ENCODE measurements at regions not wholly inside any gene's neighbourhood (a gene's known extent, or its start where the extent isn't known, plus 50 kb on each side); places are given as distances from the start of the nearest gene placed in this dataset.

GRCh38 chr18:79624356-79625170 is 55.0 kb upstream of the CTDP1 start:
- Histone ChIP-seq H3K4me1 (peaks cover 0 to 8% (median 0%) of the 10 kb centered on the region in 4 donors), H3K27me3 (peaks cover 0 to 56% (median 12%) of the 10 kb centered on the region in 3 donors), H3K4me3 (no peak overlapping the region), H3K36me3 (no peaks in the 10 kb centered on the region), H3K9me3 (peaks cover 0 to 3% (median 0%) of the 10 kb centered on the region in 4 donors), H3K27ac (no peak overlapping the region)
- no peak for DNase-seq
- TF ChIP-seq POLR2AphosphoS5 (IDR thresholded peaks at IDR 0.05) = no peak
- no peak for TF ChIP-seq CTCF (IDR thresholded peaks at IDR 0.05)
- TF ChIP-seq POLR2A (IDR thresholded peaks at IDR 0.05) = no peak
- TF ChIP-seq EP300 (IDR thresholded peaks at IDR 0.05) = no peak
- intact Hi-C loops (cut with DNase I; ENCODE audit: low total_unique reads) = no loop called here
- WGBS, 5 donors = 71 to 82% (median 81%) methylated on average over 7 to 8 of the region's 8 CpGs

GRCh38 chr18:79625195-79625923 is 54.2 kb upstream of the CTDP1 start:
- 35 to 51% (median 44%) methylated on average over 17 of the region's 17 CpGs for WGBS, 5 donors
- H3K4me1 ChIP-seq = peaks cover 0 to 8% (median 0%) of the 10 kb centered on the region in 4 donors
- no peaks in the 10 kb centered on the region for H3K9me3 ChIP-seq
- DNase-seq = peak in 1 of 2 donors; percentile 57
- H3K27ac ChIP-seq = no peak overlapping the region
- TF ChIP-seq EP300 (IDR thresholded peaks at IDR 0.05) (no peak), POLR2A (IDR thresholded peaks at IDR 0.05) (no peak), POLR2AphosphoS5 (IDR thresholded peaks at IDR 0.05) (no peak)
- intact Hi-C loops (cut with DNase I; ENCODE audit: low total_unique reads) = no loop called here
- H3K27me3 ChIP-seq = peaks cover 0 to 56% (median 12%) of the 10 kb centered on the region in 3 donors
- H3K36me3 ChIP-seq = no peaks in the 10 kb centered on the region
- H3K4me3 ChIP-seq = no peak overlapping the region

GRCh38 chr18:79625924-79626561 is 53.6 kb upstream of the CTDP1 start:
- TF ChIP-seq POLR2A (IDR thresholded peaks at IDR 0.05) = no peak
- TF ChIP-seq CTCF (IDR thresholded peaks at IDR 0.05) = no peak
- TF ChIP-seq EP300 (IDR thresholded peaks at IDR 0.05) = no peak
- TF ChIP-seq POLR2AphosphoS5 (IDR thresholded peaks at IDR 0.05) = no peak
- no peaks in the 10 kb centered on the region for H3K36me3 ChIP-seq
- H3K9me3 ChIP-seq = no peaks in the 10 kb centered on the region
- no peak for DNase-seq
- no peak overlapping the region for H3K4me3 ChIP-seq
- 69 to 83% (median 78%) methylated on average over 25 to 26 of the region's 26 CpGs for WGBS, 5 donors
- peaks cover 0 to 56% (median 12%) of the 10 kb centered on the region in 3 donors for H3K27me3 ChIP-seq
- peaks cover 0 to 8% (median 0%) of the 10 kb centered on the region in 4 donors for H3K4me1 ChIP-seq
- intact Hi-C loops (cut with DNase I; ENCODE audit: low total_unique reads) = no loop called here
- no peak overlapping the region for H3K27ac ChIP-seq

GRCh38 chr18:79626905-79627749 is 52.5 kb upstream of the CTDP1 start:
- Histone ChIP-seq H3K27me3 (peaks cover 0 to 50% (median 12%) of the 10 kb centered on the region in 3 donors), H3K27ac (no peak overlapping the region), H3K36me3 (no peaks in the 10 kb centered on the region), H3K4me3 (no peak overlapping the region), H3K9me3 (no peaks in the 10 kb centered on the region), H3K4me1 (peaks cover 0 to 8% (median 0%) of the 10 kb centered on the region in 4 donors)
- 84 to 88% (median 86%) methylated on average over 36 to 45 of the region's 45 CpGs for WGBS, 5 donors
- DNase-seq = no peak
- no peak for TF ChIP-seq POLR2A (IDR thresholded peaks at IDR 0.05)
- no peak for TF ChIP-seq CTCF (IDR thresholded peaks at IDR 0.05)
- TF ChIP-seq EP300 (IDR thresholded peaks at IDR 0.05) = no peak
- TF ChIP-seq POLR2AphosphoS5 (IDR thresholded peaks at IDR 0.05) = no peak
- intact Hi-C loops (cut with DNase I; ENCODE audit: low total_unique reads) = no loop called here

All from stomach (tissue), 8 donors.